ENCODE measurements at regions not wholly inside any gene's neighbourhood (a gene's known extent, or its start where the extent isn't known, plus 50 kb on each side); places are given as distances from the start of the nearest gene placed in this dataset.
"Not testable (repeated sequence)": the region's sequence is repeated elsewhere in the genome, so short reads cannot be mapped to it uniquely, and the experiment has no call there.

DNA sequence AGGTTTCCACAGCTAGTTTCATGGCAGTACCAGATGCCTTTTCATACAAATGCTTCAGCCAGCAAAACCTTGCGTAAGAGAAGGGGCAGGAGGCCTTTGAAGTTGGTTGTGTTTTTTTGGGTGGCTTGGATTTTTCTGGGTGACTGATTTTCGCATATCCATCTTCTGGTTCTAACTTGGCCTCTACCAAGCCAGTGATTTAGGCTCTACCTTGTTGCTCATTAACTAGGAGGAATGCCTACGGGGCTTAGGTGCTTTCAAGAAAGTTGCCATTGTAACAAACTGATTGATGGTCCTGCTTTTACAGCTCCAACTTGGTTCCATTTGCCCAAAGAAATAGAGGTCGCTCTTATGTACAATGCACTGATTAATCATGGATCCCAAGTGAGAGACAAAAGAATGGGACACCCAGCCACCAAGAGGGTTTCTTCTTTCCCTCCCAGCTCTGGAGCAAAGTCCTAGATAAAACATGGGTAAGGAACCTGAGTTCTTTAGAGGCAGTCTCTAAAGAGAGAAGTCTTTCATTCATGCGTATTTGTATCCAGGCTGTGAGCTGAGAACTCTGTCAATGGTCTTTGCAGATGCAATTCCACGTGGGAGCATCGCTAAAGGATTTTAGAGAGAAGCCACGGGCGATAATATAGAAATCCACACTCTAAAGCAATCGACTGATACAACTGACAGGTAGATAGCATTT, 92.1 kb upstream of the FGFR2 start:
- no peak for DNase-seq

DNA sequence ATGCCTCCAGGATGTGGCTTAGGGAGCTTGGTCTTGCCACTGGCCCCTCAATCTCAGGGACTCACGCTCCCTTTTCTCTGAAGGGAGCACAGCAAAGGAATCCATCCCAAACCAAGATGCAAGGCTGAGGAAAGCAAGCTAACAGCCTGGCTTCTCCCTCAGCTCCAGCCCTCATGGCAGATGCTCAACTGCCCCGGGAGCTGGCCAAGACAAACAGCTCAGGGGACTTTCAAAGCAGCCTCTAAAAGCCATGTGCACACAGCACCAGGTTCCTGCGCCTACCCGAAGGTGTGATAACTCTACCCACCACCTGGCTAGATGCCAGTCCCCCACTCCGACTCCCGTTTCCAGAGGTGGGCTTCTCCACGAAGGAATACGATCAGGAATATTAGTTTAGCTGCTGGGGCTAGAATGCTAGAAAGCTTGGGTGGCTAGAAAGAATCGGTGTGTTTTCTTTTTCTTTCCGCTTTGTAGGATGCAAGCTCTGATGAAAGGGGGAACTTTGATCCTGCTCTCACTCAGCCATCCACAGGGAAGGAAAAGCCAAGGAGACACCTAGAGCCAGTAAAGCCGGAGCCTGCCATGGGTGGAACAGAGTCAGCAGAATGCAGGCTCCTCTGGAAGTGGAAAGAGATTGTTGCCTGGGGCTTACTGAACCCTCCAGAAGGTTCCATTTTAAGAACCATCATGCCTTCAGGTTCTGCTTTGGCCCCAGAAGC, 89.0 kb upstream of the FGFR2 start:
- DNase-seq = no peak

DNA sequence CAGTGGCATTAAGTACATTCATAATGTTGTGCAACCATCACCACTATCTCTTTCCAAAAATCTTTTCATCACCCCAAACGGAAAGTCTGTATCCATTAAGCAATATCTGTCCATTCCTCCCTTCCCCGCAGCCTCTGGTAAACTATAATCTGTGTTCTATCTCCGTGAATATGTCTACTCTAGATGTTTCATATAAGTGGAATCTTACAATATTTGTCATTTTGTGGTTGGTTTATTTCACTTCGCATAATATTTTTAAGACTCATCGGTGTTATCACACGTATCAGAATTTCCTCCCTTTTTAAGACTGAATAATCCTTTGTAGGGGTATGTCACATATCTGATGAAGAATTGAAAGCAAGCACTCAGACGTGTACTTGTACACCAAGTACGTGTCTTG, 86.0 kb upstream of the FGFR2 start:
- no peak for DNase-seq

DNA sequence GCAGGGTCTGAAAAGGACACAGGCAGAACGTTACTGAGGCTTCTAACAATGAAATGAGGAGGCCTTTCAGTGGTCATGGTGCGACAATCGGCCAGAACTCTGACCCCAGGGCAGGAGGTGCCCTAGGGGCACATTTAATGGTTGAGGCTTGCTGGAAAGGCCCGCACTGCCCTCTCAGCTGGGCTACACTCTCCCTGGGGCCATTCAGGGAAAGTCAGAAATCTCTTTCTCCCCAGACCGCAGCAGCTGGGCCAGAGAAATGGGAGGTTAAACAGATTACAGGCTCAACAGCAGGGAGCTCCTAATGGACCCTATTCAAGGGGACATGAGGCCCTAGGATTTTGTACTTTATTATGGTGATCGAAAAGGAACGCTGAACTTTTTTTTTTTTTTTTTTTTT, 85.6 kb upstream of the FGFR2 start:
- DNase-seq = no peak

DNA sequence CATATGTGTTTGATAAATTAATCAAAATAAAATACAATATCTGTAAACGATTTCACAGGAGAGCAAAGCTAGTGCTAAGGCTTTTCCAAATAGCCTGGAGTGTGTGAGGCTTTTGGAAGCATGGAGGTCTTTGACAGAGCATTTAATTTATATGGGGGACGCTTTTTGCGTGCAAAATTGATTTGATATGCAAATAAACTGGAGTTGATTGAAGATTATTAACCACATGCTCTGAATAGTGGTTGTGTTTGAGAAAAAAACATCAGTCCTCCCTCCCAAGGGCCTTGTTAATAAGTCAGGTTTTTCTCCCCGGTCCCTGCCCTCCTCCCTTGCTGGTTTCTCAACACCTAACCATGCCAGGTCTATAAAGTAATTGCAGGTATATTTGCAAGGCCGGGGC, 85.1 kb upstream of the FGFR2 start:
- no peak for DNase-seq

DNA sequence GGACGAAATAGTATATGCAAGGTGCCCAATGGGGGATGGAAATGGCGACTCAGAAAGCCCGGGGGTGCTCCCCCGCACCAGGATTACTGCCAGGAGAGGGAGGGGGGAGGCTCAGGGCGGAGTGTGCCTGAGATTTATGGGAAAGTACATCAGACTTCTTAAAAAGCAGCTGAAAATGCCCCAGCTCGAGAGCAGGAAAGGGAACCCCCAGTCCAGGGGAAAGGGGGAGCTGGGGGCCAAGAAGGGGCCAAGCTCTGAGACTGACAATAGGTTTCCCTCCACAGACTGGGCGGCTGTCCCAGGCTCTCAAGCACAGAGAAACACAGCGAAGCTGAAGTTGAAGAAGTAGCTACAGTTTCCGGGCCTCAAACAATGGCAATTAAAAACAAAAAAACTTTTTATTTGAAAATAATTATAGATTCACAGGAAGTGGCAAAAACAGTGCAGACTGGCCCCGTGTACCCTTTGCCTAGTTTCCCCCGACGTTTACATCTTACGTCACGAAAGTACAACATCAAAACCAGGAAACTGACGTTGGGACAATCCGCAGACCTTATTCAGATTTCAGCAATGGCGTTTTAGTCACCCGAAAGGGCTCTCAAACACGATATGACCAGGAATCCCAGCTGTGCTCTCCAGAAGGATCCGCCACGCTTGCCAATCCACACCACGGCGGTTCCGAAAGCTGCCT, 83.9 kb upstream of the FGFR2 start:
- no peak for DNase-seq

DNA sequence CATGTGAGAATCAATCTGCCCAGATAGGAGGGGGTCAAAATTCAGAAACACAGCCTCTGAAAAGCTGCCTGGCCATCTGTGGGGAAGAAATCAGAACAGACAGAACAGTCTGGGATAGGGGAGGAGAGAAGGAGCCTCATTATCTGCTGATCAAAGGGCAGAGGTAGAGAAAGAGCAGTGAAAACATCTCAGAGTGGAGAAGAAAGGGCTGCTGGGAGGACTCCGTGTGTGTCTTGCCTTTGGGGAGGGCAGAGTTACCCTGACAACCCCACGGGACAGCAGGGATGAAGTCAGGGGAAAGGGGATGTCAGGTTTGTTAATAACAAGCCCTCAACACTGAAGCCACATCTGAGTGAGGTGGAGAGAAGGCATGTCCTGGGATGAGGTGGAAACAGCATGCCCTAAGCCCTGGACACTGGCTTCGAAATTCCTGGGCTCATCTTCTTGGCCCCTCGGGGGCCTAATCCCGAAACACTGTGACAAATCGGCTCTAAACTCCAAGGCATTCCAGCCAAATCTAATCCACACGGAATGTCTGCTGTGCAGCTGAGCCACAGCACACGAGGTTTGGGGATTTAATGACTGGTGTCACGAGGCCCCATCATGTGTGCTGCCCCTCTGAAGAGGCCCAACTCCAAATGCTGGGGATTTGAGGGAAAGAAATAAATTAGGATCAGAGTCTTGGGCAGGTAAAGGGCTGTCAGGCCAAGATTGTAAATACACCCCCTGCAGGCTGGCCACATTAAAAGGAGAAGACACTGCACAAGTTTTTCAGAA, 82.8 kb upstream of the FGFR2 start:
- DNase-seq = no peak

DNA sequence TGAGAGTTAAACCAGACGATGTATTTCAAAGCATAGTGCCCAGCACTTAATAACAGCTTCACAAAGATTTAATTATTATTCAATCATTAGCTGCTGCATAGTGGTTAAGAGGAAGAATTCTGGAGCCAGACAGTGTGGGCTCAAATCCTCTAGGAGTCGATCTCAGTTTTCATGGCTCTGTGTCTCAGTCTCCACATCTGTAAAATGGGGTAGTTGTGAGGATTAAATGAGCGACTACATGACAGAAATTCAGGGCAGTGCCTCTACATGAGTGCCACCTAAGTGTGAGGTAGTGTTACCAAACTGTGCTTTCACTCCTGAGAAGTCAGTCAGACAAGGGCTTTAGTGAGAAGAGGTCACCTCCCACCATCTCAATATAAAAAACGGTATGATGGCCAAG, 81.7 kb upstream of the FGFR2 start:
- DNase-seq = no peak

DNA sequence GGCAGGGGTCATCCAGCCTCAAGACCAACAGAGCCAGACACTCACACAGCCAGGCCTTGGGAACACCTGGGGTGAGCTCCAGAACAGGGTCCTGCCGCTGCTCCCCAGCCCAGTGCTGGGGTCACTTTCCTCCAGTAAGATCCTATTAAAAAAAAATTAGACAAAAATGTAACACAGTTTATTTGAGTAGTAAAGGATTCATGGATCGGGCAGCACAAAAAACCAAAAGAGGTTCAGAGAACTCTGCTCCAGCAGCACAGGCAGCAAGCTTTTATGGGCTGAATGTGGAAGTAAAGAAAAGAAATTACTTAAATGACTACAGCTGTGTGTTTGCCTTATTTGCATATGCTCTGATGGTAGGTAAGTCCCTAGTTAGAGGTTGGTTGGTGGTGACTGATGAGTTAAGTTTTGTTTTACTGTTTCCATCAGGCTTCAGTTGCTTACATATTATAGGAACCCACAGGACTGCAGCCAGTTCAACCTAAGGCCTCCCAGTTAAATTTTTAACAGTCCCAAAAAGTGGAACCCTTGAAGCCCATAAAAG, 80.5 kb upstream of the FGFR2 start:
- no peak for DNase-seq

DNA sequence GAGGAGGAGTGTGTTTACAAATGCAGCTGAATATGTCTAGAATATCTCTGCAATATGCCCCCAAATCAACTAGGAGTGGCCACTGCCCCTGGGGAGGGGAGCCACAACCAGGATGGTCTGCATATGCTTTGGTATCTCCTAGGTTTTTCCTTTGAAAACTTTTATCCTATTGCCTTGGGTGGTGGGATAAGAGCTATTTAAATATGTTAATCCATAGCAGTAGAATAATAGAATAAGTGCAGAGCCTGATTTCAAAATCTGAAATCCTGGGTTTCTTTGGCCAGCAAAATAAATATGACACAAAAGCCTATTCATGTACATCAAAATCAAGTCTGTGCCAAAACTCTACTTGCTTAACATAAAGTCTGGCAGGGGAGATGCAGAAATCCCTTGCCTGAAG, 79.6 kb upstream of the FGFR2 start:
- DNase-seq = no peak

DNA sequence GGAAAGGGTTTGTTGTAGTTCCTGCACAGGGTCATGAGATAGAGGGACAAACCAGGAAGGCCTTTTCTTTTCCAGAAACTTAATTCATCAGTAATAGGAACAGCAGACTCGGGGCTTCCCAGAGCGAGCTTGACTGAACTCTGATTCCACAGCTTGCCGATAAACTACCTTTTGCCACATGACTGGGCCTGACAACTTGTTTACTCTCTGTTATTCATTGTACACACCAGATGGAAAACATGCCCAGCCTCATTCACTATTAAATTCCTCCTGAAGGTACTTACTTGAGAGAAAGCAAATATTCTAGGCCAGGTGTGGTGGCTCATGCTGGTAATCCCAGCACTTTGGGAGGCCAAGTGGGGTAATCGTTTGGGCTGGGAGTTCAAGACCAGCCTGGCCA, 77.1 kb upstream of the FGFR2 start:
- no peak for DNase-seq

DNA sequence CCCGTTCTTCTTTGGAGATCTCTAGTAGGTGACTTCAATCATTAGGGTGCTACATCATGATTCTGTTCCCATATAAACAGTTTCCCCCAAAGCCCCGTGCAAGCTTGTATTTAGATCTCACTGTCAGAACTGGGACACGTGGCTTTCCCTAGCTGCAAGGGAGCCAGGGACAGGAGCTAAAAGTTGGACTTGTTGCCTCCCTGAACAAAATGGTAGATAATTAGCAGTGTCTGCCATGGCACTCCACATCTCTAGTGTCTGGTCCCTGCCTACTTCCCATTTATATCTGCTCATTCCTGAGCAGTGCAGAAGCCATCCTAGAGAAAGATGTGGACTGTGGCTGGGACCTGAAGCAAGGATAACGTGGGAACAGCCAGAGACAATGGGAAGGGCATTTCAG, 76.6 kb upstream of the FGFR2 start:
- no peak for DNase-seq

DNA sequence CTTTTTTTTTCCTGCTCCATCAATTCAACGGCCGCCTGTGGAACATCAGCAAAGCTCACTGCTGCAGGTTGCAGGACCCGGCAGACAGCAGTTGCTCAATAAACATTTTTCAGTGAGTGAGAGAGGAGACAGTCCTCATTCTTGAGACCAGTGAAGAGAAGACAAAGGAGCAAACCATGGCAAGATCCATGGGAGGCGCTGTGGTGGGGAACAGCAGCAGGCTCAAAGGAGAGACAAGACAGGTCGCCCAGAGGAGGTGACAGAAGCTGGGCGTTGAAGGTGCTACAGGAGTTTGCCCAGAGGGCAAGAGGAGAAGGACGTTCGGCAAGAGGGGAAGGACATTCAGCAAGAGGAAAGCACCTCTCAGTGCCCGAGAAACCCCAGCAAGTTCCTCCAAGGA, 74.5 kb upstream of the FGFR2 start:
- DNase-seq = no peak

DNA sequence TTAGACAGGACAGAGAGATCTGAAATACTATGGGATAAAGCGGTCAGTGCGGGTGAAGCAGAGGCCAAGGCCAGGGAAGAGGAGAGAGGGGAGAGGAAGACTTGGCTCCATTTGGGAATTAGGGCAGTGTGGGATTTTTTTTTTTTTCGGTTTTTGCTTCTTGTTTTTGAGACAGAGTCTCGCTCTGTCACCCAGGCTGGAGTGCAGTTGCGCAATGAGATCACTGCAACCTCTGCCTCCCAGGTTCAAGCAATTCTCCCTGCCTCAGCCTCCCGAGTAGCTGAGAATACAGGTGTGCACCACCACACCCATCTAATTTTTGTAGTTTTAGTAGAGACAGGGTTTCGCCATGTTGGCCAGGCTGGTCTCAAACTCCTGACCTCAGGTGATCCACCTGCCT, 71.6 kb upstream of the FGFR2 start:
- not testable (repeated sequence) for DNase-seq

DNA sequence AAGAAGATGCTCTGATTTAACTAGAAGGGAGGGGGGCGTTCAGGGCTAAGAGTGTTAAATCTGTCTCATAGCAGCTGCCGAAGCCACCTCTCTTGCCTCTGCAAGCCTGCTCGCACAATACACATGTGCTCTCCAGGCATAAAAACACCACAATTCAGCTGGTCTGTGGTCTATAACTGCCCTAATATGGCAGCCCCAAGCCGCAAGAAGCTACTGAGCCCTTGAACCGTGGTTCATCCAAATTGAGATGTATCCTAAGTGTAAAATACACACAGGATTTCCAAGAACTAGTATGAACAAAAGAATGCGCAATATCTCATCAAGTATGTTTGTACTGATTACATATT, 70.8 kb upstream of the FGFR2 start:
- no peak for DNase-seq

DNA sequence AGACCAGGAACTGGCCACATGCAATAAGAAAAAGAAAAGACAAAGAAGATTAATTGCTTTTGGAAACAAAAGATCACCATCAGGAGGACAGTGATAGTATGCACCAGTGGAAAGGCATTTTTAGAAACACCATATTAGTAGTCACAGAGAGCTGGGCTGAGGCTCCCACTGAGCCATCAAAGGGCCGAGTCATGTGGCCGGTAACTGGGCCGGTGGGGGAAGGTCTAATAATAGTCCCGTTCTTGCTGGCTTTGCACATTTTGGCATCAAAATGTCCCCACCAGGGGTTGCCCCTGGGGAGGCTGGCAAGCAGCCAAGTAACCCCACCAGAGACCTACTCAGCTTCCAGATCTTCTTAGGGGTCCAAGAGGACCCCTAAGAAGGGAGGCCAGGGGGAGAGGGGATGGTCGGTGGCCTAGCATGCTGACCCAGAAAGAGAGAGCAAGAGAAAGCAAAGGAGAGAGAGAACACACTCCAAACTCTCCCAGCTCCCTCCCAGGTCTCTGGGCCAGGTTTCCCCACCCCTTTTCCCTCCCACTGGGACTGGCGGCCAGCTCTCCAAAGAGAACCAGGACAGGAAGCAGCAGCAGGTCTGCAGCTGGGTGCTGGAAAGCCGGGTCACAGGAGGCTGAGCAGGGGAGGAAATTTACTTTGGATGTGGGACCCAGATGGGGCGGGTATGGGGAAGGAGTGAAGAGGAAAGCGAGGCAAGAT, 70.2 kb upstream of the FGFR2 start:
- no peak for DNase-seq

DNA sequence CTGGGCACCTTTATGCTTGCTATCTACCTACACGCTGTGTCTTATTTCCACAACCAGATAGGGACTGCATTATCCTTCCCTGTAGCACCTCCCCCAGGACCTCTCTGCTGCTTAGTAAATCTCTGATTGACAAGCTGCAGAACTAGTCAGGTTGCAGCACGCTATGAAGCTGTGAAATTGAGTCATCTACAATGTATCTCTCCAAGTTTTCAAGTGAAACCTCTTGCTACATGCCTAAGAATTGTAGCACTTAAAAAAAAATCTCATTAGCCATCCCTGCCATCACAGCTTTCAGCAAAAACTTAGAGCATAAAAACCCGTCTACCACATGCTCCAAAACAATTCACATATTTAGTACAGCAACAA, 69.7 kb upstream of the FGFR2 start:
- DNase-seq = no peak

DNA sequence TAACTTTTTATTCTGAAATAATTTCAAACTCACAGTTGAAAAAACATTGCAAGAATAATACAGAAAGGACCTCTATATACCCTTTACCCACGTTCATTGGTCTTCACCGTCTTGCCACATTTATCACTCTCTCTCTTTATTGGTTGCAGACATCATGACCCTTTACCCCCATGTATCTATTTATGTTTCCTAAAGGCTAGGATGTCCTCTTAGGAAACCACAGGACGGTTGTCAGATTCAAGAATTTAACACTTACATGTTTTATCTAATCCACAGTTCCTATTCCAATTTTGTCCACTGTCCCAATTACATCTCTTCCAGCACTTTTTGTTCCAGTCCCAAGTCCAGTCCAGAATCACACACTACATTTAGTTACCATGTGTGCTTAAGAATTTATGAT, 67.6 kb upstream of the FGFR2 start:
- DNase-seq = no peak

DNA sequence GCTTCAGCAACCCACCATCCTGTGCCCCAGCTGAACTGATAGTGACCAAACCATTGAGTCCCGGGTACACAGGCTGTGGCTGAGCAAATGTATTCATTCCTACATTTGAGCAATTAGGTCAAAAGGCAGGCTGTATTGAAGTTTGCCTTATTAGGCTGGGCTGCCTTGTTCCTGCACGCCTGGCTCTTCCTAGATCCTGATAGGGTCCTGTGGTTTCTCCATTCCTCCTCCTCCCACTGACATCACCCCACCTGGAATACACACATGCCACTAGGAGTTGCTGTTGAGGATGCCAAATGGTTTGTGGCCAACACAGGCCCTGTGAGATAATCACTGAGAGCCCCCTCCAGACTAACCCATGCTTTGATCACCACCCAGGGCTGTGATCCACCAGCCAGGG, 66.4 kb upstream of the FGFR2 start:
- no peak for DNase-seq

DNA sequence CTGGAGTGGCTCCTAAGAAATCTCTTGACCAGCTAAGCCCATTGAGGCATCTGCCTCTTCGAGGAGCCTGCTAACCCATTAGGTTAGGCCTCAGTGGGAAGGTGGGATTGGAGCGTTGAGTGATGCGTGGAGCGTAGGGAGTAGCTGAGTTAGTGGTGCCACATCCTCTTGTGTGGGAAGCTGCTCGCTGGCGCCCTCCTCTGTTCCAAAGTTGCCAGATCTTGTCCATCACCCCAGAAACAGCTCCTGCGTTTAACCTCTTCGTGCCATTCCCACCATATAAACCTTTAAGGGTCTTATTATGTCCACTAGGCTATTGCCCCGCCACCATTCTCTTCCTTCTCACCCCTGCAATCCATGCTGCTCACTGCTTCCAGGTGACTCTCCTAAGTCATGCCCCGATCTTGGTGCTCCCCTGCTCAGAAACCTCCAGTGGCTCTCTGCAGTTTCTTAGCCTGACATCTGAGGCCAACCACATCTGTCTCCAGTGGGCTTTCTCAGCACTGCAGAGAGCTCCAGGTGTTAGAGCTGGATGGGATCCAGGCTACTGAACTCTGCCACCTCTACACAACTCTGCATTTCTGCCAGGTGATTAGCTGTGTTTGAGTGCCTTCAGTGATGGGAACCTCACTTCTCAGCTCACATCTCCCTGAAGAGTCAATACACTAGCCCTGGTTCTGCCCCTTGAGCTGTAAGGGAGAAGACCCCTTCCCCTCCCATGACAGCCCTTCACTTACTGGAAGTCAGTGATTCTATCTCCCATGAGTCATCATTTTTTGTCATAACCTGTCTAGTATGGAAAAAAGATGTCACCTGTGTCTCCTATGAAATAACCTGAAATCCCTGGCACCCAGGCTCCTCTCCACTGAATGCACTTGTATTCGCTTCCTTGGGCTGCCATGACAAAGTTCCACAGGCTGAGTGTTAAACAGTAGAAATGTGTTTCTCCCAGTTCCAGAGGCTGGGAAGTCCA, 65.0 kb upstream of the FGFR2 start:
- no peak for DNase-seq

DNA sequence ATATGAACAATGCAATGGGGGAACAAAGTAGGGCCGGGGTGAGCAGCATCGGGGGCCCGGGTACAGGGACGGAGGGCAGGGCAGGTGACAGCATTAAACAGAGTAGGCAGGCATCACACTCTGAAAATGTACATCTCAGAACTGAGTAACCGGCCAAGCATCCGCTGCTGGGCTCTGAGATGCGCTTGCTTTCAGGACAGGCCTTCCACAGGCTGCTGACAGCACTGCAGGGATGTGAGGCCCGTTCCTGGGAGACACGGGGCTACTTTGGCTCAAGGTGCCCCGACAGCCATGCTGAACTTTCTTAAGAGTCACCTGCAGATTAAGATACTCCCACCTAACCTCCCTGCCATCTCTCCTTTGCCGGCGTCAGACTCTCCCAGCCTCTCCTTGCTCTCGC, 64.3 kb upstream of the FGFR2 start:
- no peak for DNase-seq

DNA sequence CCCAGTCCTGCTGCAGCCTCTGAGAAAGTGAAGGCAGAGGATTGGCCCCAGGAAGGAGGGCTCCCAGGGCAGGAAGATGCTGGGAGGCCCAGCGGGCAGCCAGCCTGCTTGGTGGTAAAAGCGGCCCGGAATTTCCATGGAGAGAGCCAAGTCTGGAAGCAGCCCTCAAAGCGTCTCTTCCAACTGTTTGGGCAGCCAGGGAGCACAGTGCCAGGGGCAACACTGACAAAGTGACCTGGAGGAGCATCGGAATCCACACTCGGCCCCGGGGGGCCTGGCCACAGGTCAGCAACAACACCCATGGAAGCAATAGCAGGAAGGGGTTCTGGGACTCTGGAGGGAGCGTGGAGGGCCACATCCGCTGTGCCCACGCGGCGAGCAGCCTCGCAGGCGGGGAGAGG, 63.2 kb upstream of the FGFR2 start:
- no peak for DNase-seq
